Activated CD4-positive, alpha-beta T cell treated with anti-CD3 and anti-CD28 coated beads, Interleukin-2, amount 10 ng/mL, durations not matched to agents 7 days and 5 days (primary cell): ENCODE measurements at regions not wholly inside any gene's neighbourhood (a gene's known extent, or its start where the extent isn't known, plus 50 kb on each side); places are given as distances from the start of the nearest gene placed in this dataset.
A peak's percentile ranks its signal among the peaks of the same experiment; 100 is the strongest.

Experiments used
- CTCF ChIA-PET: fragments of 350-600 bp; sonication (Branson Sonifier 250); formaldehyde crosslinking; loops from one replicate; lab custom pipeline; 2021; ENCODE audit warnings: antibody characterized with exemption; lab: Charles Lee
- POLR2A ChIA-PET: fragments of 350-600 bp; sonication (Branson Sonifier 250); formaldehyde crosslinking; loops from one replicate; lab custom pipeline; 2021; ENCODE audit warnings: antibody characterized with exemption; lab: Charles Lee
- DNase-seq: peaks from one replicate; pipeline ENCODE4 v3.0.0-alpha.2; 2020
- H3K27ac Mint-ChIP-seq: one replicate; pipeline ENCODE4 v1.8.0; 2021; ENCODE audit warnings: mild to moderate bottlenecking, moderate library complexity, mixed read lengths
- H3K27me3 Mint-ChIP-seq: one replicate; pipeline ENCODE4 v1.8.0; 2021; ENCODE audit warnings: mixed read lengths
- H3K36me3 Mint-ChIP-seq: one replicate; pipeline ENCODE4 v1.8.0; 2021; ENCODE audit warnings: low read depth, mixed read lengths
- H3K4me1 Mint-ChIP-seq: one replicate; pipeline ENCODE4 v1.8.0; 2021; ENCODE audit warnings: mixed read lengths
- H3K4me3 Mint-ChIP-seq: one replicate; pipeline ENCODE4 v1.8.0; 2021; ENCODE audit warnings: mild to moderate bottlenecking, moderate library complexity, mixed read lengths
- H3K9me3 Mint-ChIP-seq: one replicate; pipeline ENCODE4 v1.8.0; 2021; ENCODE audit warnings: mixed read lengths

DNA sequence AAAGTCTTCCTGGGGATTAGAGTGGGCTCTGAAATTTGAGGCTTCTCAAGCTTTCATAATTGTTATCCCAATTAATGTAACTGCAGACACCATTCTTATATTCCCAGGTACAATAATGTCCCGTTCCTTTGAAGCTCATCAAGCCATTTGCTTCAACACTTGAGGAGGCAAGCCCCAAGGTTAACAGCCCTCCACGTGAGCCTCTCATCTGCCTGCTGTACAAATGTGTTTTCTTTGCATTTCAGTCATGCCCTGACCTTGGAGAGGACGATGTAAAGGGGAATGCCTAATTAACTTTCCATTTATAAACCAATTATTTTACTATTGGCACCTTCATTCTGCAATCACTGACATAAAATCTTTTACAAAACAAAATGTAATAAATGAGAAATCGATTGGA, 106.3 kb downstream of the SETD4 start:
- no peak overlapping the region for H3K4me3 Mint-ChIP-seq
- H3K9me3 Mint-ChIP-seq: no peaks in the 10 kb centered on the region
- H3K36me3 Mint-ChIP-seq: no peaks in the 10 kb centered on the region
- H3K27ac Mint-ChIP-seq: no peak overlapping the region
- ChIA-PET CTCF (no interaction called here), POLR2A (no interaction called here)
- no peak for DNase-seq
- no peaks in the 10 kb centered on the region for H3K4me1 Mint-ChIP-seq
- H3K27me3 Mint-ChIP-seq: no peaks in the 10 kb centered on the region

DNA sequence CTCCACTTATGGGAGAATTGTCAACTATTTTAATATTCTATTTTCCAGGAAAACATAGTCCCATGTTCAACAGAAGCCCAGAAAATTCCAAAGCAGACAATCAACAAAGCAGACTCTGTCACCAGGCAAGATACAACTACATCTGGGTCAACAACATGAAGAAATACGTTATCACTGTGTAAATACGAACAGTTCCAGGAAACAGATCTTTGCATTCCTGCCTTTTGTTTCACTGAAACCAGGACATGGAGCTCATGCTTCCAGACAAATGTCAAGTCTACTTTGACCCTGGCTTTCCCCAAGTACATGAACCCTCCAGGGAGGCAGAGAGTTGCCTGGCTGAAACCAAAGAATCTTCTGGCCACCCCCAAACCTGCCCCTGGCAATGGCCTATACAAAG, 106.7 kb downstream of the SETD4 start:
- Mint-ChIP-seq H3K36me3 (no peaks in the 10 kb centered on the region), H3K27me3 (no peaks in the 10 kb centered on the region), H3K4me1 (no peaks in the 10 kb centered on the region), H3K4me3 (no peak overlapping the region), H3K27ac (no peak overlapping the region), H3K9me3 (no peaks in the 10 kb centered on the region)
- CTCF ChIA-PET: interaction anchor here (1.6 kb wide), 1 partner anchor 12 kb away, joined by 4 read pairs; no protein-coding TSS in a partner anchor
- no peak for DNase-seq
- POLR2A ChIA-PET: no interaction called here

- H3K4me1 Mint-ChIP-seq: no peaks in the 10 kb centered on the region
- H3K27me3 Mint-ChIP-seq: no peaks in the 10 kb centered on the region
- no peaks in the 10 kb centered on the region for H3K36me3 Mint-ChIP-seq
- H3K9me3 Mint-ChIP-seq: no peaks in the 10 kb centered on the region
- POLR2A ChIA-PET: no interaction called here
- CTCF ChIA-PET: interaction anchor here (1.6 kb wide), 1 partner anchor 13 kb away, joined by 4 read pairs; no protein-coding TSS in a partner anchor
- DNase-seq: no peak
- H3K4me3 Mint-ChIP-seq: no peak overlapping the region
- no peak overlapping the region for H3K27ac Mint-ChIP-seq
These were observed 107.5 kb downstream of the SETD4 start for GRCh38 chr21:35952651-35953340.

DNA sequence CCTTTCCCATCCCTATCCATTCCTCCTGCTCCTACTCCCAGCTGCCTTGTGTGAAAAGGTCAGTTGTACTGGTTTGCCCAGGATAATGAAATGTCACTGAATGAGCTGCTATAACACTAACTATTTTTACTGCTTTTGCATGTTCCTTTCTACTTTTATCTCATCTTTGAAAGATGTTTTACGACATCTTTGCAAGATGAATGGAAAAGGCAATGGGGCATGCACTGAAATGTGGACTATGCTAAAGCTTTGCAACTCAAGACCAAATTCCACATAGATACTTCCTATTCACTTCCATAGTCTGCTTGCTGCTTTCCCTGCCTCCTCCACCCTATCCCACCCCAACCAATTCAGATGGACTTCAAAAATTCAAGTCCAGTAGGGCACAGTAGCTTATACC, 111.3 kb downstream of the SETD4 start:
- ChIA-PET POLR2A (no interaction called here), CTCF (interaction anchor here (0.7 kb wide), 1 partner anchor 22 kb away, joined by 4 read pairs; no protein-coding TSS in a partner anchor)
- Mint-ChIP-seq H3K4me1 (no peaks in the 10 kb centered on the region), H3K36me3 (no peaks in the 10 kb centered on the region), H3K4me3 (no peak overlapping the region), H3K9me3 (no peaks in the 10 kb centered on the region), H3K27me3 (no peaks in the 10 kb centered on the region), H3K27ac (no peak overlapping the region)
- no peak for DNase-seq

DNA sequence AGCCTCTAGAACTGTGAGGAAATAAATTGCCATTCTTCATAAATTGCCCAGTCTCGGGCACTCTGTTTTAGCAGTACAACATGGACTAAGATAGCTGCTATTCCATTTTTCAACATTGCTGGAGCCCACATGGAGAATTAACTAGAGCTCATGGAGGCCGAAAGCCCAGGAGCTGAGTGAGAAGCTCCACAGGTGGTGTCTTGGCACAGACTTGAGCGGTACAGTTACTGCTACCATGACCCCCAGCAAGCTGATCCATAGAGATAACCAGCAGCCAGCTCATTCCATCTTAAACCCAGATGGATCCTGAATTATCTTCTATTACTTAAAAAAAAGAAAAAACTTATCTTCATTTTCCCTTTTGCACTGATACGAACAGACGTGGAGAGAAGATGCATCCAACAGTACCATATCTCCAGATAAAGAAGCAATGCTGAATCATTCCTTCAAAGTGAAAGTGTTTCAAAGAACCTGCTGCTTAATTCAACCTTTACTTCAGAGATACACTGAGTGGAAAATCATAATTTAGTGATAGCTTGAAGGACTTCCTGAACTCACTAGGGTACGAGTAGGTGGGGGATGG, 115.1 kb downstream of the SETD4 start:
- H3K27me3 Mint-ChIP-seq: peaks cover 4% of the 10 kb centered on the region
- POLR2A ChIA-PET: no interaction called here
- no peak for DNase-seq
- H3K36me3 Mint-ChIP-seq: no peaks in the 10 kb centered on the region
- no peak overlapping the region for H3K4me3 Mint-ChIP-seq
- H3K9me3 Mint-ChIP-seq: no peaks in the 10 kb centered on the region
- H3K4me1 Mint-ChIP-seq: no peaks in the 10 kb centered on the region
- CTCF ChIA-PET: interaction anchor here (1.8 kb wide), 1 partner anchor 12 kb away, joined by 6 read pairs; no protein-coding TSS in a partner anchor
- H3K27ac Mint-ChIP-seq: no peak overlapping the region

GRCh38 chr21:35943752-35944151, 116.6 kb downstream of the SETD4 start:
- H3K4me3 Mint-ChIP-seq: no peak overlapping the region
- POLR2A ChIA-PET: no interaction called here

GRCh38 chr21:35942211-35943144, 117.8 kb downstream of the SETD4 start:
- Mint-ChIP-seq H3K9me3 (no peaks in the 10 kb centered on the region), H3K36me3 (no peaks in the 10 kb centered on the region), H3K4me3 (no peak overlapping the region), H3K27me3 (peaks cover 16% of the 10 kb centered on the region), H3K4me1 (no peaks in the 10 kb centered on the region), H3K27ac (no peak overlapping the region)
- CTCF ChIA-PET: no interaction called here
- POLR2A ChIA-PET: no interaction called here
- DNase-seq: no peak

More at GRCh38 chr21:35943752-35944151, 116.6 kb downstream of the SETD4 start:
- no peak overlapping the region for H3K27ac Mint-ChIP-seq
- DNase-seq: no peak
- H3K27me3 Mint-ChIP-seq: peaks cover 10% of the 10 kb centered on the region
- CTCF ChIA-PET: no interaction called here
- H3K36me3 Mint-ChIP-seq: no peaks in the 10 kb centered on the region
- no peaks in the 10 kb centered on the region for H3K4me1 Mint-ChIP-seq
- H3K9me3 Mint-ChIP-seq: no peaks in the 10 kb centered on the region

DNA sequence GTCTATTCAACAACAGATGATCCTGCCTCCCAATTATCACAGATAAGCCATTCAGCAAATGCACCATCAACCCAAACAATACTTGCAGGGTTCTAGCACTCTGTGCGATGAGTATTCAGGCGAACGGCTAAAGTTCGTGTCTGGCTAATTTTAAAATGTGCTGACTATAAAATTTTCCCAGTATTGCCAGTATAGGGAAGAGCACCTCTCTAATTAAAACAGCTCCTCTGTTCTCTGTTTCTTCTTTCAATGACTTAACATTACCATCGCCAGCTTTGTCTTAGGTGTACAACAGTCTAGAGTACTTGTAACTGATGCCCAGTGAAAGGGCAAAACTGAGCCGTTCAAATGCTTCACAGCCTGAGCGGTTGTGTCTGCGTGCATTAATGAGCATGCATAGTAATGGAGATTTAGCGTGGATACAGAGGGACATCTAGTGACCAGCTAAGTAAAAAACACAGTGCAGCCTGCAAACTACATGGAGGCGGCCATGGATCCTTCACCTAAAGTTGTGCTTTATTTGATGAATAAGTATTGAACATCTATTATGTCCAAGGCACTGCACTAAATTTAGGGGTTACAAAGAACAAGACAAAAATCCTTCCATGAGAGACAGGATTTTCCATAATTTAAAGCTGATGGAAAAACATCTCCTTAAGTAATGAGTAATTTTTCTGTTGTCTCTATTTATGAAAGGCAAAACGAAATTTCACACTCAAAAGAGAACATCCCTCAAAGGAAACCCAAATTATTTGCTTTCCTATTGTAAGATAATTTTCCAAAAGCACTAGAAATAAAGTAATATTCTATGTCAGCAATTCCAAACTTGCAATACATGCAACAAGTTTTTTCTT, 120.0 kb downstream of the SETD4 start:
- H3K9me3 Mint-ChIP-seq: no peaks in the 10 kb centered on the region
- H3K27ac Mint-ChIP-seq: no peak overlapping the region
- no peak for DNase-seq
- no peak overlapping the region for H3K4me3 Mint-ChIP-seq
- H3K27me3 Mint-ChIP-seq: peaks cover 16% of the 10 kb centered on the region
- H3K36me3 Mint-ChIP-seq: no peaks in the 10 kb centered on the region
- ChIA-PET CTCF (no interaction called here), POLR2A (no interaction called here)
- no peaks in the 10 kb centered on the region for H3K4me1 Mint-ChIP-seq

GRCh38 chr21:35938446-35938845, 121.9 kb downstream of the SETD4 start:
- H3K4me3 Mint-ChIP-seq: no peak overlapping the region
- H3K9me3 Mint-ChIP-seq: no peaks in the 10 kb centered on the region
- CTCF ChIA-PET: no interaction called here
- H3K27ac Mint-ChIP-seq: no peak overlapping the region
- no peaks in the 10 kb centered on the region for H3K4me1 Mint-ChIP-seq
- H3K27me3 Mint-ChIP-seq: peaks cover 16% of the 10 kb centered on the region
- H3K36me3 Mint-ChIP-seq: no peaks in the 10 kb centered on the region
- no peak for DNase-seq
- POLR2A ChIA-PET: no interaction called here

DNA sequence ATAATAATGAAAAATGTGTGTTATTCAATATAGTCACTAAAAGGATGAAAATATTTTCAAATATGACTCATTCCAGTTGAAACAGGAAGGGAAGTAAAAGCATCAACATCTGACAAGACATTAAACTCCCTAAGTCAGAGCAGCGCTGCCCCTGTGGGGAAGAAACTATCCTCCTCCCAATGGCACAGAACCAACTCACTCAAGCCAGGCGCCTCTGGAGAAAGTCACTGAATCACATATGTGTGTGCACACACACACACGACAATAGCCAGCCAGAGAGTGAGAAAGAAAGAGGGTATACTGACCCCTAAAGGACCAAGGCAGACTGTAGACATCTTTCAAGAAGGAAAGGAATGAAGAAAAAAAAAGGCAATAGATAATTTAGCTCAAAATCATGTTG, 126.9 kb downstream of the SETD4 start:
- ChIA-PET POLR2A (no interaction called here), CTCF (interaction anchor here (0.5 to 1.5 kb wide), 4 partner anchors 10 to 1233 kb away, joined by 3 to 6 read pairs (median 3); no protein-coding TSS in a partner anchor)
- no peak overlapping the region for H3K4me3 Mint-ChIP-seq
- no peaks in the 10 kb centered on the region for H3K9me3 Mint-ChIP-seq
- peaks cover 3% of the 10 kb centered on the region for H3K27me3 Mint-ChIP-seq
- DNase-seq: no peak
- no peak overlapping the region for H3K27ac Mint-ChIP-seq
- no peaks in the 10 kb centered on the region for H3K4me1 Mint-ChIP-seq
- H3K36me3 Mint-ChIP-seq: no peaks in the 10 kb centered on the region

DNA sequence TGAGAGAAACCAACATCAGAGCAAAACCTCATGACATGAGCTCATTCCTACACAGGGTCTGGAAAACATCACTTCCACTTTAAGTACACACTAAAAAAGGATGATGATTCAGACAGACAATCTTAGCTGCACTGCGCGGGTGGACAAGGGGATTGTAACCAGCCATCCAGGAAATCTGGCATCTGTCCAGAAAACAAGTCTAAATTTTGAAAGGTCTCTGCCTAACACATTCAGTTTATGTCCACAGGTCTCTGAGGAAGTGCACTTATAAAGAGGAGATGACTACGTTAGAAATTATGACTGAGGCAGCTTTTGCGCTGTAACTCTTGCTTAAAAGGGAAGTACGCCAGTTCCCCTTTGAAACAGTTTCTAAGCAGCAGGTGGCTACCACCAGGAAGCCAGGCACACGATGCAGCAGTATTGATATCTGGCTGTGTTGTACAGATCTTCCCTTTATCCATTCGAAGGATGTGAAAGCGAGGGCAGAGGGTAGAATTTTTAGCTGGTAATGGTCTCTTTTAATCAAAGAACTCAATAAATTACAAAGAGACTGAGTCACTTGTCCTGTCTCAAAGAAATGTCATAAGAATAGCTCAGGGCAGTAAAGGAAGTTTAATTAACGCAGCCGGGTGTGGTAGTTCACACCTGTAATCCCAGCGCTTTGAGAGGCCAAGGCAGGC, 128.0 kb downstream of the SETD4 start:
- no peaks in the 10 kb centered on the region for H3K4me1 Mint-ChIP-seq
- H3K27me3 Mint-ChIP-seq: no peaks in the 10 kb centered on the region
- ChIA-PET CTCF (interaction anchor here (0.6 to 1.5 kb wide), 4 partner anchors 9 to 726 kb away, joined by 3 to 6 read pairs (median 3); no protein-coding TSS in a partner anchor), POLR2A (no interaction called here)
- H3K36me3 Mint-ChIP-seq: no peaks in the 10 kb centered on the region
- H3K4me3 Mint-ChIP-seq: no peak overlapping the region
- no peak overlapping the region for H3K27ac Mint-ChIP-seq
- H3K9me3 Mint-ChIP-seq: no peaks in the 10 kb centered on the region
- DNase-seq: peak; percentile 16

DNA sequence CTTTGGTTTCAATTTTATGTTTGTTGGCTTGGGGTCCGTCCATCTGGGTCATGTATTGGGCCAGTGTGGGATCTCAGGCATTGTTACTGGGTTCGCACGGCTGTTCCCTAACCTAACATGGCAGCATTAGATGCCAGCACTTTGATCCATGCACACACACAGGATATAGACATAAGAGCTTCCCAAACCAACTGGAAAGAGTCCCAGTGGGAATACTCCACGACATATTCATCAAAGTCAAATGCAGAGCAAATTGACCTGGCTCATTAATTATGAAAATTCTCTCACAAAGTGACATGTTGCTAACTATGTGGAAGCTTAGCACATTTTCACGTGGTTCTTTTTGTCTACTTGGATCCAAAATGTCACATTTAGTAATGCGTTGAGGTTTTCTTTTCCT, 130.4 kb downstream of the SETD4 start:
- Mint-ChIP-seq H3K36me3 (no peaks in the 10 kb centered on the region), H3K27me3 (no peaks in the 10 kb centered on the region), H3K4me3 (no peak overlapping the region), H3K27ac (no peak overlapping the region), H3K9me3 (no peaks in the 10 kb centered on the region), H3K4me1 (no peaks in the 10 kb centered on the region)
- no peak for DNase-seq
- POLR2A ChIA-PET: no interaction called here
- CTCF ChIA-PET: interaction anchor here (0.5 kb wide), 1 partner anchor 69 kb away, joined by 3 read pairs; no protein-coding TSS in a partner anchor
